ENCODE measurements at regions not wholly inside any gene's neighbourhood (a gene's known extent, or its start where the extent isn't known, plus 50 kb on each side); places are given as distances from the start of the nearest gene placed in this dataset.

DNA sequence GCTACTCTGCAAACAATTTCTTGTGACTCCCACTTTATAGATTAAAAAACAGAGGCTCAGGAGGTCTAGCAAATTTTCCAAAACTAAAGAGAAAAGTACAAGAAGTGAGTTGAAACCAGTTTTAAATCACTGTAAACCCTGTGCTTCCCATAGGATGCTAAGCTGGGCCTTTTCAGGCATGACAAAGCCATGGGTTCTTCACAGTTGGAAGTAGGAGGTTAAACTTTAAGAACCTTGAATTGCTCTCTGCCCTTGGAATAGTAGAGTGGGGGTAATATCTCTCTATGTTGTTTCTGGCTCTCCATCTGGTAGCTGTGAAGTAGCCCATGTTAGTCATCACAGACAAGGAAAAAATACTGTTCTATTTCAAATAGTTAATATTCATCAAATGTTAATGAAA lies 193.6 kb upstream of the SATB1 start:
- no peak overlapping the region for H3K4me3 Mint-ChIP-seq
- H3K36me3 Mint-ChIP-seq (ENCODE audit: low read depth), result no peaks in the 10 kb centered on the region
- H3K27me3 Mint-ChIP-seq, result no peaks in the 10 kb centered on the region
- no peaks in the 10 kb centered on the region for H3K9me3 Mint-ChIP-seq
- no peaks in the 10 kb centered on the region for H3K4me1 Mint-ChIP-seq (ENCODE audit: low read depth)
- H3K27ac Mint-ChIP-seq, result no peak overlapping the region
- intact Hi-C loops (cut with micrococcal nuclease), result no loop called here

DNA sequence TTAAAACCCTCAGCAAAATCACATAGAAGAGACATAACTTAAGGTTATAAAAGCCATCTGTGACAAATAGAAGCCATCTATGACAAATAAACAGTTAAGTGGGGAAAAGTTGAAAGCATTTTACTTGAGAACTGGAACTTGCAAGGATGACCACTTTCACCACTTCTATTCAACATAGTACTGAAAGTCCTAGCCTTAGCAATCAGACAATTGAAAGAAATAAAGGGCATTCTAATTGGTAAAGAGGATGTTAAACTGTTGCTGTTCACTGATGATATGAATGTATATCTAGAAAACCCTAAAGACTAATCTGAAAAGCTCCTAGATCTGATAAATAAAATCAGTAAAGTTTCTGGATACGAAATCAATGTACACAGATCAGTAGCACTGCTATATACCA lies 186.9 kb upstream of the SATB1 start:
- Mint-ChIP-seq H3K27ac (no peak overlapping the region), H3K27me3 (no peaks in the 10 kb centered on the region), H3K9me3 (peaks cover 11% of the 10 kb centered on the region), H3K36me3 (ENCODE audit: low read depth) (no peaks in the 10 kb centered on the region), H3K4me1 (ENCODE audit: low read depth) (peaks cover 10% of the 10 kb centered on the region), H3K4me3 (no peak overlapping the region)
- intact Hi-C loops (cut with micrococcal nuclease), result no loop called here

DNA sequence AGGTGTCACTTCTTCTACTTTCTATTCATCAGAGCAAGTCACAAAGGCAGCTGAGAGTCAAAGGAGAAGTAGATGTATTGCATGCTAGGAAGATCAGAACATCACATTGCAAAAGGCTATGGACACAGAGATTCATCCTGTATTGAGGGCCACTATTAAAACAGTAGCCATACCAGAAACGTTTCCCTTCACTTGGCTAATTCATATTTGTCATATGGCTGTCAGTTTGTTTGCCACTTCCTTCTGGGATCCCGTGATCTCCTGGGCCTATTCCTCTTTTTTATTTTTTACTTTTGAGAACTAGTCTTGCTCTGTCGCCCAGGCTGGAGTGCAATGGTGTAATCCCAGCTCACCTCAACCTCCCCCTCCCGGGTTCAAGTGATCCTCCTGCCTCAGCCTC lies 184.0 kb upstream of the SATB1 start:
- H3K27me3 Mint-ChIP-seq, result no peaks in the 10 kb centered on the region
- intact Hi-C loops (cut with micrococcal nuclease), result no loop called here
- H3K36me3 Mint-ChIP-seq (ENCODE audit: low read depth), result no peaks in the 10 kb centered on the region
- peak overlapping the region; percentile 55 for H3K27ac Mint-ChIP-seq
- H3K9me3 Mint-ChIP-seq, result peaks cover 11% of the 10 kb centered on the region
- no peak overlapping the region for H3K4me3 Mint-ChIP-seq
- peaks cover 10% of the 10 kb centered on the region for H3K4me1 Mint-ChIP-seq (ENCODE audit: low read depth)

DNA sequence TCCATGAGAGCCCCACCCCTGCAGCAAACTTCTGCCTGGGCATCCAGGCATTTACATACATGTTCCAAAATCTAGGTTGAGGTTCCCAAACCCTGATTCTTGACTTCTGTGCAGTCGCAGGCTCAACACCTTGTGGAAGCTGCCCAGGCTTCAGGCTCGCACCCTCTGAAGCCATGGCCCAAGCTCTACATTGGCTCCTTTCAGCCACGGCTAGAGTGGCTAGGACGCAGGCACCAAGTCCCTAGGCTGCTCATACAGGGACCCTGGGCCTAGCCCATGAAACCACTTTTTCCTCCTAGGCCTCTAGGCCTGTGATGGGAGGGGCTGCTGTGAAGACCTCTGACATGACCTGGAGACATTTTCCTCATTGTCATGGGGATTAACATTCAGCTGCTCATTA lies 172.8 kb upstream of the SATB1 start:
- no peaks in the 10 kb centered on the region for H3K36me3 Mint-ChIP-seq (ENCODE audit: low read depth)
- no peaks in the 10 kb centered on the region for H3K4me1 Mint-ChIP-seq (ENCODE audit: low read depth)
- H3K27me3 Mint-ChIP-seq, result no peaks in the 10 kb centered on the region
- peaks cover 25% of the 10 kb centered on the region for H3K9me3 Mint-ChIP-seq
- no peak overlapping the region for H3K27ac Mint-ChIP-seq
- H3K4me3 Mint-ChIP-seq, result no peak overlapping the region
- intact Hi-C loops (cut with micrococcal nuclease), result no loop called here

DNA sequence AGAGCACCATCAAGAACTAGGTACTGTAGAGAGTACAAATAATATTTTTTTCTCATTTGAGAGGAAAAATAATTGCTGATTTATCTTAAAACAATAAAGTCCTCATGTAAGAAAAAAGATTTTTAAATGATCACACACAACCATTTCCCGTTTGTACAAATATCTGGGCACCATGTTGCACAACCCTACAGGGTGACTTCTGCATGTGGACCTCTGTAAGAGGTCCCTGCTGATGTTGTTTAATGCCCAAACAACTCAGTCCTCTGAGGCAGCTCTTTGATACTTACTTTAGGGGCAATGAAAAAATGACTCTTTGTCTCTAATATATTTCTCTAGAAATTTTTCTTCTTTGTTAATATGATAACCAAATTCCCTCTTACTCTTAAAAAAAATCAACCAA lies 168.1 kb upstream of the SATB1 start:
- Mint-ChIP-seq H3K9me3 (peaks cover 17% of the 10 kb centered on the region), H3K27ac (no peak overlapping the region), H3K4me1 (ENCODE audit: low read depth) (no peaks in the 10 kb centered on the region), H3K27me3 (no peaks in the 10 kb centered on the region), H3K36me3 (ENCODE audit: low read depth) (no peaks in the 10 kb centered on the region), H3K4me3 (no peak overlapping the region)
- intact Hi-C loops (cut with micrococcal nuclease), result no loop called here

DNA sequence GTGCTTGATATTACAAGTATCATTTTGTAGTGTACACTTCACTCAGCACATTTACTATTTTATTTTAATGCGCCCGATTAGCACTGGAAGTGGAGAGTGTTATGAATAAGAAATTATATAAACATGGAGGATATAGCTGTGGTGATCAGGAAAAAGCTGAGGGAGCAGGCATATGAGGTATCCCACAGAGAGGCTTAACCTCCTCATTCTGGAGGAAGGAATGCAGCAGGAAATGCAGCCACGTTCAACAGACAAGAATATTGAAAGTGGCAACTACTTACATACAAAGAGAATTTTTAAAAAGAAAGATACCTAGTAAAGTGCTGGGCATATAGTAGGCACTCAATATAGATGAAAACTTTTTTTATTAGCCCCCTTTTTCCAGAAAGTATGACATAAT lies 166.0 kb upstream of the SATB1 start:
- no peak overlapping the region for H3K4me3 Mint-ChIP-seq
- intact Hi-C loops (cut with micrococcal nuclease), result no loop called here
- H3K27me3 Mint-ChIP-seq, result no peaks in the 10 kb centered on the region
- H3K9me3 Mint-ChIP-seq, result no peaks in the 10 kb centered on the region
- no peak overlapping the region for H3K27ac Mint-ChIP-seq
- H3K36me3 Mint-ChIP-seq (ENCODE audit: low read depth), result no peaks in the 10 kb centered on the region
- H3K4me1 Mint-ChIP-seq (ENCODE audit: low read depth), result no peaks in the 10 kb centered on the region

DNA sequence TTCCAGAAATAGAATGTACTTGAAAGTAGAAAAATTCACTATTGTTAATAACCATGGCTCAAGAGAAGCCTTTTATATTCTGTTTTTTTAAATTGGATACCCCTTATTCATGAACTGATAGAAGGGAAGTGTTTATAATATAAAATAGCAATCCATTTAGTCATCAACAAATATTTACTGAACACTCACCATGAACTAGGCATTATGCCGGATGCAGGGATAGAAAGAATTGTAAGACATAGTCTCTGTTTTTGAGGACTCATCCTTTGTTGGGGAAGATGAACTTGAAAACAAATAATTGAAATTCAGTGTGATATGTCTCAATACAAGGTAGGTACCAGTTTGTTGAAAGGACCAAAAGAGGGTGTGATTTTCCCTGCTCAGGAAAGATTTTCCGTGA lies 160.9 kb upstream of the SATB1 start:
- Mint-ChIP-seq H3K27ac (no peak overlapping the region), H3K4me1 (ENCODE audit: low read depth) (no peaks in the 10 kb centered on the region), H3K36me3 (ENCODE audit: low read depth) (no peaks in the 10 kb centered on the region), H3K27me3 (no peaks in the 10 kb centered on the region), H3K4me3 (no peak overlapping the region), H3K9me3 (peaks cover 7% of the 10 kb centered on the region)
- intact Hi-C loops (cut with micrococcal nuclease), result no loop called here

DNA sequence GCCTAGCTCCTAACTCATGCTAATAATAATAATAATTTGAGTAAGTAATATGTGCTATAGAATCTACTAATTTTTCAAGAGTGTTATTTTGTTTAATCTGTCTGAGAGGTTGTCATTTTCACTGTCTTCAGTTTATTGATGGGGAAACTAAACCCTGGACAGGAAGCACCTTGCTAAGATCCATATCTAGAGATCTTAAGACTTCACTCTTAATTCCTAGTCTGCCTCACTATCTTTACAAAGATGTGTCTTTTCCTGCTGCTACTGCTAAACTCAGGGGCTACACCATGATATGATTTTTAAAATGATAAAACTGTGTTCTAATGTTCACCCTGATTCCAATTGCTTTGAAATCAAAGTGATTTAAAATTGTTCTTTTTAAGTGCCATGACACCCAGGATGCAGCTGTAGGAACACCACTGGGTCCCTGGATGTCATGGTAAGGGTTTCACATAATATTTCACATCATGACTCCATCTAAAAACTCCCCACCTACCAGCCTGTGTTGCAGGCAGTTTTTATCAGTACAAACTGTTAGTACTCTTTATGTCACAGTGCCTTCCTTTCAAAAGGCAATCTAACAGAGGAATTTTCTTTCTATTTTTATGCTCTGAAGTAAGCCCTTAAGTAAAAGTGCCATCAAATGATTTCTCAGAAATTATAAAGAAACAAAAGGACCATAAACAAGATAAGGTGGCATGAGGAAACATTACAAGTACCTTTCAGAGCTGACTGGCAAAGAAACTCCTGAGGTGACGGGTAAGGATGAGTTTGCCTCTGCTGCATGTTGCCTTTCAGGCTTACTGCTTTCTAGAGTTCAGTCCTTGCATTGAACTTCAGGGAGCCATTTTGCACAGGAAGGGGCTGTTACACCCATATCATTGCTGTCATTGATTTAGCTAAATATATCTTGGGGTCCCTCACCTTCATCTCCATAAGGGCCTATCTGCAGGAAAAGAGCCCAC lies 160.1 kb upstream of the SATB1 start:
- peaks cover under 1% of the 10 kb centered on the region for H3K4me1 Mint-ChIP-seq (ENCODE audit: low read depth)
- H3K9me3 Mint-ChIP-seq, result peaks cover 7% of the 10 kb centered on the region
- H3K36me3 Mint-ChIP-seq (ENCODE audit: low read depth), result no peaks in the 10 kb centered on the region
- H3K27me3 Mint-ChIP-seq, result no peaks in the 10 kb centered on the region
- intact Hi-C loops (cut with micrococcal nuclease), result no loop called here
- H3K27ac Mint-ChIP-seq, result no peak overlapping the region
- no peak overlapping the region for H3K4me3 Mint-ChIP-seq

DNA sequence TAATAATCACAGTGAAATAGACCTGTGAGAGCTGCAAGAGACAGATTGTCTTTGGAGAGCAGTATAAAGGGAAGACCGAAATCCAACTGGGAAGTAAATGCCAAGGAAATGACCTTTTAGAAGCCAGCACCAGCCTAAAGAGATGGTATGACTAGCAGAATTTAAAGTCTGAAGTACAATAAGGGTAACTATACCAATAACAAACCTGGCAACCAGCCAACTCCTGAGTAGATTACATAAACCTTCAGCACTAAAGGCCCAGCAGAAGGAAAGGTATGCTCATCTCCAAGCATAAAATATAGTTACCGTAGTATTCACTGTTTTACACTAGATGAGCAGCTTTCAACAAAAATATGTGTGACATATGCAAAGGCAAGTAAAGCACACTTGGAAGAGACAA lies 155.1 kb upstream of the SATB1 start:
- H3K27ac Mint-ChIP-seq, result no peak overlapping the region
- intact Hi-C loops (cut with micrococcal nuclease), result no loop called here

DNA sequence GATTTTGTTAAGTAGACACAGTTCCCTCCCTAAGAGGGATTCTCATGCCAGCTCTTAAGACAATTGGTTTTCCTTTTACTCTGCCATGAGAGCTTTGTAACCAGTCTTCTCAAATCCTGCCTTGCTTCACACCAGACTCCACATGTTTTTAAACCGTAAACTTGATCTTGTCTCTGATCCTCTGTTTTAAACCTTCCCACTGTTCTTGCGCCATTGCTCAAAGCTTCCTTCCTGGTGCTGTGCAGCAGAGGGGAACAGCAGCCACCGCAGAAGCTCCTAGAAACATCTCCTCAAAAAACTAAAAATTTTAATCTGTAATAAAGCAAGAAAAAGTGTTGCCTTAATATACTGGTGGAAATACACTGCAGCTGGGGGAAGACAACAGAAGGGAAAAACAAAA lies 154.5 kb upstream of the SATB1 start:
- peaks cover 15% of the 10 kb centered on the region for H3K4me1 Mint-ChIP-seq (ENCODE audit: low read depth)
- H3K27ac Mint-ChIP-seq, result no peak overlapping the region
- intact Hi-C loops (cut with micrococcal nuclease), result no loop called here
- no peaks in the 10 kb centered on the region for H3K36me3 Mint-ChIP-seq (ENCODE audit: low read depth)
- peaks cover 7% of the 10 kb centered on the region for H3K9me3 Mint-ChIP-seq
- no peaks in the 10 kb centered on the region for H3K27me3 Mint-ChIP-seq
- H3K4me3 Mint-ChIP-seq, result no peak overlapping the region

More for the DNA sequence above, 155.1 kb upstream of the SATB1 start:
- Mint-ChIP-seq H3K36me3 (ENCODE audit: low read depth) (no peaks in the 10 kb centered on the region), H3K4me3 (no peak overlapping the region), H3K9me3 (peaks cover 7% of the 10 kb centered on the region), H3K4me1 (ENCODE audit: low read depth) (peaks cover 15% of the 10 kb centered on the region), H3K27me3 (no peaks in the 10 kb centered on the region)

DNA sequence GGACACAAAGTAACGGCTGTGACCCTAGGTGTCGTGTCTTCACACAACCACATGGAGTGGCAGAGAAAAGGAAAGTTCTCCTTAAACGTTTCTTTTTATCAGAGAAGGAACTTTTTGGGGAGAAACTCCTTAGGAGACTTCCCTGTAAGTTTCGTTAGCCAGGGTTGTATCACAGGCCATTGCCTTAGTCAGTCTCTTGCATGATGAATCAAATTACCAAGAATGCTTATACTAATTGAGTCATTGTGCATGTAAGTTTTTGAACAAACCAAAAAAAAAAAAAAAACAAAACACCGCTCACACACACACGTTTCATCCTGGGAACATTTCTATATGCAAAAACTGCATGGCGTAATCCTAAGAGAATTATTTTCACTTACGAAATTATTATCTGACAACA lies 150.4 kb upstream of the SATB1 start:
- H3K36me3 Mint-ChIP-seq (ENCODE audit: low read depth), result no peaks in the 10 kb centered on the region
- no peak overlapping the region for H3K27ac Mint-ChIP-seq
- no peaks in the 10 kb centered on the region for H3K27me3 Mint-ChIP-seq
- intact Hi-C loops (cut with micrococcal nuclease), result no loop called here
- H3K9me3 Mint-ChIP-seq, result no peaks in the 10 kb centered on the region
- H3K4me3 Mint-ChIP-seq, result no peak overlapping the region
- H3K4me1 Mint-ChIP-seq (ENCODE audit: low read depth), result peaks cover 15% of the 10 kb centered on the region

DNA sequence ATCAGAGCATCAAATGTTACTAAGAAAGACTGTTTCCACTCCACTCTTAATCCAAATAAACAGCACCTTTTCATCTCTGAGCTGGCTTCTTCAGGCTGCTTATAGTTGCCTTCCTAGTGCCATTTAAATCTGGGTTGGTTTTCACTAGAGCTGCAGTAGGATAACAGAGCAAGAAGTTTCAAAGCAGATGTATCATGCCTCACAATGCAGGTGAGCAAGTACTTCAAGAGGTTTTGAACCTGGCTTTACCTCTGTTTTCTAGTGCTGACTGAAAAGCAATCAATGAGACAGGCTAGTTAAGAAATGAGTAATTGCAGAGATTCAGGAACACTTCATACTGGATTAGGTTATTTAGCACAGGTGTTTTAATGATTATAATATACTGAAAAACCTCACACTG lies 147.7 kb upstream of the SATB1 start:
- H3K27ac Mint-ChIP-seq, result no peak overlapping the region
- no peaks in the 10 kb centered on the region for H3K4me1 Mint-ChIP-seq (ENCODE audit: low read depth)
- H3K27me3 Mint-ChIP-seq, result no peaks in the 10 kb centered on the region
- no peaks in the 10 kb centered on the region for H3K9me3 Mint-ChIP-seq
- intact Hi-C loops (cut with micrococcal nuclease), result no loop called here
- no peak overlapping the region for H3K4me3 Mint-ChIP-seq
- no peaks in the 10 kb centered on the region for H3K36me3 Mint-ChIP-seq (ENCODE audit: low read depth)

DNA sequence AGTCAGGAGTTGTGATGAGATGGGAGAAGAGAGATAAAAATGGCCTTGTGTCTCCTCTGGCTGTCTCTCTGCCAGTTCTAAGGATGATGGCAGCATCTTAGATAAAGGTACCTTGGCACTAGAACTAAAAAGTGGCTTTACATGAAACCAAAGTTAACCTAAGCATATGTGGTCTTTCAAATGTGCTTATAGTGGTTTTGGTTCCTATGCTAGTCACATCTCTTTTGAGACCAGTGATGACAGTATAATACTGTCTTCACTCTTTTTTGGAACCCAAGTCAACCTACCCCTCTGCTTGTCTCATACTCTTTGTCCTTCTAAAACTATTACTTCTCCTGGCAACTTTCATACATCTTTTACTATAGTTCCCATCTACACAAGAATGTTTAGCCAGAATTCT lies 142.2 kb upstream of the SATB1 start:
- H3K4me3 Mint-ChIP-seq, result no peak overlapping the region
- H3K9me3 Mint-ChIP-seq, result no peaks in the 10 kb centered on the region
- H3K36me3 Mint-ChIP-seq (ENCODE audit: low read depth), result no peaks in the 10 kb centered on the region
- no peaks in the 10 kb centered on the region for H3K4me1 Mint-ChIP-seq (ENCODE audit: low read depth)
- intact Hi-C loops (cut with micrococcal nuclease), result no loop called here
- H3K27me3 Mint-ChIP-seq, result no peaks in the 10 kb centered on the region
- no peak overlapping the region for H3K27ac Mint-ChIP-seq

DNA sequence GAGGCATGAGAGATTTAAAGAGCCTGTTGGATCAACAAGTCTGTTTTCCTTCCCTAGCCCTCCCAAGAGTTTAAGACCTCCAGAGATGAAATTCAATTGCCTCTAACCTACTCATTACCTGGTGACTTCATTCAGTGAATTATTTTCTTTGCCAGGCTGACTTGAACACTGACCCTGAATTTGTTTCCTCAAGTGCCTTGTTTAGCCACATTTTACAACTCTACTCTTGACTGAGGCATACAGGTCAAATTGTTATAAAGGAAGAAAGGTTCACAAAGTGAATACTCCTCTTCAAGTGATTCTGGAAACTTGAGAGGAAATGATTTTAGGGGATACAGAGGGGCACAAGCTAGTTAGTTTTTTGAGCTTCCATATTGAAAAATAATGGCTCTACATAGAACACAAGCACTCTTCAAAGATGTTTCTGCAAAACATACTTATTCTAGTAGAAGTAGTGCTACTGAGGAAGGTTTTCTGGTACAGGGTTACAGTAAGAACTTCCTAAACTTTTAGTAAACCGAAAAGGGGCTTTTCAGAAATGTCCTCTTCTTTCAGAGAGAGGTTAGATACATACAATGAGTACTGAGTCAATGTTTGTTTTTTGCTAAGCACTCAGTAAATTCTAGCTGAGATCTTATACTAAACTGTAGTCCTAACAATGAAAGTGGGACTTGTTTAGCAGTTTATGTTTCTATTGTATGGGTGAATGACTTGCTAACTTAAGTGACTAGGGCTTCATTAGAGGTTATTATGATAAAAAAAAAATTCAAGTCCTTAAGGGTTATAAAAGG lies 137.4 kb upstream of the SATB1 start:
- no peaks in the 10 kb centered on the region for H3K36me3 Mint-ChIP-seq (ENCODE audit: low read depth)
- no peaks in the 10 kb centered on the region for H3K27me3 Mint-ChIP-seq
- H3K27ac Mint-ChIP-seq, result no peak overlapping the region
- peaks cover 7% of the 10 kb centered on the region for H3K4me1 Mint-ChIP-seq (ENCODE audit: low read depth)
- no peaks in the 10 kb centered on the region for H3K9me3 Mint-ChIP-seq
- intact Hi-C loops (cut with micrococcal nuclease), result no loop called here
- H3K4me3 Mint-ChIP-seq, result no peak overlapping the region
